OCI-LY7 (cell line): ENCODE measurements at regions not wholly inside any gene's neighbourhood (a gene's known extent, or its start where the extent isn't known, plus 50 kb on each side); places are given as distances from the start of the nearest gene placed in this dataset.

Source experiments
- BruUV-seq: library from RNA; stranded (reverse); fragments of 400-500 nt; replicated peaks from 2 replicates; lab custom pipeline; 2021; lab: Mats Ljungman, UMichigan
- CTCF ChIA-PET: fragments of 300-600 bp; sonication (Branson Sonifier 250); formaldehyde crosslinking; loops from one replicate; lab custom pipeline; 2022; ENCODE audit warnings: antibody characterized with exemption; ENCODE audit not compliant: unreplicated experiment; lab: Charles Lee
- POLR2A ChIA-PET: fragments of 300-600 bp; sonication (Branson Sonifier 250); formaldehyde crosslinking; loops from one replicate; lab custom pipeline; 2022; ENCODE audit warnings: antibody characterized with exemption; lab: Charles Lee
- DNase-seq: peaks from one replicate; pipeline ENCODE4 v3.0.0-alpha.2; 2015; ENCODE audit warnings: low spot score
- H2AFZ ChIP-seq: fragments of 200-600 bp; sonication (generic), shearing (Covaris generic); 2 replicates; pipeline ENCODE4 v1.6.1; 2014; ENCODE audit warnings: mild to moderate bottlenecking, antibody characterized with exemption, low read length, moderate library complexity
- H3K27ac ChIP-seq: fragments of 200-600 bp; sonication (generic); 2 replicates; pipeline ENCODE4 v1.5.1; 2014; ENCODE audit warnings: mixed run types, low read depth, mild to moderate bottlenecking, moderate library complexity, low read length, inconsistent platforms; ENCODE audit not compliant: poor library complexity, severe bottlenecking
- H3K36me3 ChIP-seq: fragments of 200-600 bp; sonication (generic); 2 replicates; pipeline ENCODE4 v1.6.1; 2014; ENCODE audit warnings: mild to moderate bottlenecking, antibody characterized with exemption, low read length, moderate library complexity, mixed read lengths; ENCODE audit not compliant: insufficient read depth
- H3K4me1 ChIP-seq: fragments of 200-600 bp; sonication (generic); 2 replicates; pipeline ENCODE4 v1.5.1; 2014; ENCODE audit warnings: mild to moderate bottlenecking, low read length; ENCODE audit not compliant: insufficient read depth, poor library complexity, severe bottlenecking
- H3K4me2 ChIP-seq: fragments of 200-600 bp; sonication (generic); 2 replicates; pipeline ENCODE4 v1.6.1; 2014; ENCODE audit warnings: mild to moderate bottlenecking, low read length
- H3K4me3 ChIP-seq: fragments of 200-600 bp; sonication (generic); 2 replicates; pipeline ENCODE4 v1.5.1; 2014; ENCODE audit warnings: mild to moderate bottlenecking, low read depth, low read length; ENCODE audit not compliant: poor library complexity, severe bottlenecking
- H3K79me2 ChIP-seq: fragments of 200-600 bp; sonication (generic); 2 replicates; pipeline ENCODE4 v1.6.1; 2016; ENCODE audit warnings: low read depth, mild to moderate bottlenecking, low read length, moderate library complexity, mixed read lengths; ENCODE audit not compliant: insufficient read depth
- H3K9me2 ChIP-seq: fragments of 200-600 bp; sonication (generic); 2 replicates; pipeline ENCODE4 v1.6.1; 2016; ENCODE audit warnings: mild to moderate bottlenecking, low read length, mixed read lengths; ENCODE audit not compliant: insufficient read depth
- H3K9me3 ChIP-seq: fragments of 200-600 bp; sonication (generic); 2 replicates; pipeline ENCODE4 v1.6.1; 2014; ENCODE audit warnings: mild to moderate bottlenecking, mixed run types, low read length, mixed read lengths
- H4K20me1 ChIP-seq: fragments of 200-600 bp; sonication (generic); 2 replicates; pipeline ENCODE4 v1.6.1; 2014; ENCODE audit warnings: mild to moderate bottlenecking, antibody characterized with exemption, low read length, moderate library complexity, mixed read lengths; ENCODE audit not compliant: insufficient read depth
- CTCF ChIP-seq: fragments of 200-600 bp; sonication (generic); conservative IDR thresholded peaks from 2 replicates; pipeline ENCODE4 v1.5.1; 2014; ENCODE audit warnings: mild to moderate bottlenecking, antibody characterized with exemption, low read length, moderate library complexity, mixed read lengths
- EZH2phosphoT487 ChIP-seq: fragments of 200-600 bp; sonication (generic); IDR thresholded peaks from 2 replicates; pipeline ENCODE4 v1.6.1; 2018; ENCODE audit warnings: low read depth, borderline replicate concordance, mild to moderate bottlenecking, mixed run types, antibody characterized with exemption, low read length, moderate library complexity, mixed read lengths
- intact Hi-C: fragments of 100-400 bp; cut with micrococcal nuclease; formaldehyde crosslinking; loops from one replicate; pipeline ENCODE4 v1.10.0; 2022; ENCODE audit not compliant: unreplicated experiment

- ChIA-PET POLR2A (interaction anchor here (1.2 kb wide), 1 partner anchor 30 kb away, joined by 3 read pairs; no protein-coding TSS in a partner anchor), CTCF (no interaction called here)
- Histone ChIP-seq H3K36me3 (no peaks in the 10 kb centered on the region), H3K4me2 (no peak overlapping the region), H3K9me2 (no peaks in the 10 kb centered on the region), H3K27ac (no peak overlapping the region), H3K79me2 (no peaks in the 10 kb centered on the region), H4K20me1 (no peaks in the 10 kb centered on the region), H3K4me3 (no peak overlapping the region), H2AFZ (no peak overlapping the region), H3K9me3 (no peaks in the 10 kb centered on the region), H3K4me1 (no peaks in the 10 kb centered on the region)
- DNase-seq, result no peak
- intact Hi-C loops, result no loop called here
- no TSS peak for BruUV-seq
- TF ChIP-seq CTCF (no peak), EZH2phosphoT487 (no peak)
Measured at GRCh38 chr7:155864271-155864985, 52.2 kb upstream of the SHH start.

GRCh38 chr7:155863721-155864151 is 51.5 kb upstream of the SHH start:
- Histone ChIP-seq H4K20me1 (no peaks in the 10 kb centered on the region), H3K4me1 (no peaks in the 10 kb centered on the region), H3K9me2 (no peaks in the 10 kb centered on the region), H2AFZ (no peak overlapping the region), H3K27ac (no peak overlapping the region), H3K4me3 (no peak overlapping the region), H3K36me3 (no peaks in the 10 kb centered on the region), H3K9me3 (no peaks in the 10 kb centered on the region), H3K79me2 (no peaks in the 10 kb centered on the region), H3K4me2 (no peak overlapping the region)
- DNase-seq, result no peak
- POLR2A ChIA-PET, result interaction anchor here (1.2 kb wide), 1 partner anchor 31 kb away, joined by 3 read pairs; no protein-coding TSS in a partner anchor
- CTCF ChIA-PET, result no interaction called here
- no peak for TF ChIP-seq EZH2phosphoT487
- TF ChIP-seq CTCF, result no peak
- intact Hi-C loops, result no loop called here
- no TSS peak for BruUV-seq
